H1 (cell line): ENCODE measurements at regions not wholly inside any gene's neighbourhood (a gene's known extent, or its start where the extent isn't known, plus 50 kb on each side); places are given as distances from the start of the nearest gene placed in this dataset.

Source experiments
- CTCF ChIA-PET: fragments of 300-600 bp; sonication (Branson Sonifier 250); formaldehyde crosslinking; loops from one replicate; lab custom pipeline; 2021; ENCODE audit not compliant: partially characterized antibody; lab: Charles Lee
- POLR2A ChIA-PET: fragments of 300-600 bp; sonication (Branson Sonifier 250); formaldehyde crosslinking; loops from one replicate; lab custom pipeline; 2021; ENCODE audit warnings: inconsistent platforms; ENCODE audit not compliant: partially characterized antibody; lab: Charles Lee
- DNase-seq, 2 experiments: peaks; one replicate each; pipeline versions ENCODE4 v3.0.0 to v3.0.0-alpha.2; 2010 to 2022; ENCODE audit warnings: low spot score in 2 of 2, low read depth in 1 of 2, mixed read lengths in 1 of 2
- FAIRE-seq: peaks from 2 replicates; lab custom pipeline; 2011; peaks lifted over from hg19 to GRCh38; lab: Jason Lieb, UNC
- H2AFZ ChIP-seq: 2 replicates; pipeline ENCODE4 v1.8.1; 2012; ENCODE audit warnings: low read length, inconsistent platforms
- H2AK5ac ChIP-seq: 2 replicates; pipeline ENCODE4 v1.6.1; 2013; ENCODE audit warnings: low read depth, low read length
- H2BK120ac ChIP-seq: replicated peaks from 2 replicates; pipeline ENCODE3; 2013; ENCODE audit warnings: low read depth, low read length, inconsistent platforms
- H2BK12ac ChIP-seq: 2 replicates; pipeline ENCODE4 v1.6.1; 2013; ENCODE audit warnings: low read depth, low read length
- H2BK15ac ChIP-seq: 2 replicates; pipeline ENCODE4 v1.6.1; 2013; ENCODE audit warnings: low read length
- H2BK20ac ChIP-seq: 2 replicates; pipeline ENCODE4 v1.6.1; 2013; ENCODE audit warnings: low read length
- H2BK5ac ChIP-seq: 2 replicates; pipeline ENCODE4 v1.6.1; 2013; ENCODE audit warnings: low read depth, low read length
- H3K14ac ChIP-seq: 2 replicates; pipeline ENCODE4 v1.6.1; 2013; ENCODE audit warnings: inconsistent platforms; ENCODE audit not compliant: insufficient read length
- H3K18ac ChIP-seq: 2 replicates; pipeline ENCODE4 v1.6.1; 2013; ENCODE audit warnings: low read length; ENCODE audit errors: extremely low read depth
- H3K23ac ChIP-seq: 2 replicates; pipeline ENCODE4 v1.6.1; 2013; ENCODE audit warnings: inconsistent platforms; ENCODE audit not compliant: insufficient read length
- H3K23me2 ChIP-seq: 2 replicates; pipeline ENCODE4 v1.6.1; 2013; ENCODE audit warnings: low read depth, low read length
- H3K27ac ChIP-seq: 2 replicates; pipeline ENCODE4 v1.6.1; 2011; ENCODE audit warnings: low read depth, low read length, inconsistent platforms
- H3K27me3 ChIP-seq, 4 experiments: replicated peaks in 1 of 4; 1 replicate in 1 of 4; 2 replicates in 3 of 4; pipeline versions ENCODE4 v1.6.1 to v1.8.1; 2011 to 2013; ENCODE audit warnings: low read length in 3 of 4, mild to moderate bottlenecking in 3 of 4, inconsistent platforms in 2 of 4, mixed read lengths in 2 of 4, moderate library complexity in 1 of 4; ENCODE audit not compliant: control insufficient read depth in 3 of 4, insufficient read depth in 3 of 4; ENCODE audit errors: extremely low read depth in 1 of 4
- H3K36me3 ChIP-seq, 4 experiments: 2 replicates each; pipeline versions ENCODE4 v1.6.1 to v1.8.1; 2011 to 2013; ENCODE audit warnings: mild to moderate bottlenecking in 4 of 4, low read length in 3 of 4, moderate library complexity in 2 of 4, control low read depth in 1 of 4, inconsistent platforms in 1 of 4; ENCODE audit not compliant: insufficient read depth in 4 of 4, control insufficient read depth in 2 of 4
- H3K4ac ChIP-seq: replicated peaks from 2 replicates; pipeline ENCODE3; 2013; ENCODE audit warnings: low read length, low read depth, mixed read lengths, inconsistent platforms; ENCODE audit not compliant: insufficient read length
- H3K4me1 ChIP-seq, 4 experiments: replicated peaks in 1 of 4; 1 replicate in 1 of 4; 2 replicates in 3 of 4; pipeline versions ENCODE4 v1.6.1 to v1.8.1; 2011 to 2013; ENCODE audit warnings: low read length in 3 of 4, inconsistent platforms in 2 of 4, mixed read lengths in 1 of 4; ENCODE audit not compliant: insufficient read depth in 4 of 4, control insufficient read depth in 3 of 4
- H3K4me2 ChIP-seq, 2 experiments: 2 replicates each; pipeline versions ENCODE4 v1.6.1 to v1.8.1; 2011 to 2013; ENCODE audit warnings: low read depth in 2 of 2, low read length in 2 of 2, control low read depth in 1 of 2, inconsistent platforms in 1 of 2, mild to moderate bottlenecking in 1 of 2; ENCODE audit not compliant: insufficient read depth in 1 of 2
- H3K4me3 ChIP-seq, 4 experiments: fragments of 200-600, 300-600 bp in 1 of 4; sonication (generic), shearing (Covaris generic), sonication (Bioruptor Twin) in 1 of 4; 2 replicates each; pipeline versions ENCODE4 v1.5.1 to v1.8.1; 2011 to 2016; ENCODE audit warnings: low read length in 4 of 4, low read depth in 3 of 4, control low read depth in 2 of 4, inconsistent platforms in 2 of 4, mild to moderate bottlenecking in 2 of 4, mixed read lengths in 1 of 4, moderate library complexity in 1 of 4; ENCODE audit not compliant: insufficient read depth in 2 of 4; ENCODE audit errors: extremely low read depth in 1 of 4
- H3K56ac ChIP-seq: replicated peaks from 2 replicates; pipeline ENCODE3; 2013; ENCODE audit warnings: low read depth, mild to moderate bottlenecking, mixed read lengths, low read length, inconsistent platforms; ENCODE audit not compliant: insufficient read length
- H3K79me1 ChIP-seq: 2 replicates; pipeline ENCODE4 v1.6.1; 2013; ENCODE audit warnings: low read depth, low read length, control low read depth
- H3K79me2 ChIP-seq, 2 experiments: 2 replicates each; pipeline versions ENCODE4 v1.6.1 to v1.8.1; 2012 to 2013; ENCODE audit warnings: low read length in 2 of 2, mild to moderate bottlenecking in 2 of 2, inconsistent platforms in 1 of 2; ENCODE audit not compliant: insufficient read depth in 2 of 2, control insufficient read depth in 1 of 2
- H3K9ac ChIP-seq, 4 experiments: replicated peaks in 1 of 4; 1 replicate in 1 of 4; 2 replicates in 3 of 4; pipeline versions ENCODE4 v1.6.1 to v1.8.1; 2011 to 2013; ENCODE audit warnings: low read depth in 3 of 4, low read length in 3 of 4, control low read depth in 2 of 4, mild to moderate bottlenecking in 2 of 4, moderate library complexity in 2 of 4, inconsistent platforms in 1 of 4; ENCODE audit errors: extremely low read depth in 1 of 4
- H3K9me3 ChIP-seq, 2 experiments: 2 replicates each; pipeline versions ENCODE4 v1.6.1 to v1.8.1; 2012 to 2013; ENCODE audit warnings: mild to moderate bottlenecking in 2 of 2, moderate library complexity in 2 of 2, control low read depth in 1 of 2, inconsistent platforms in 1 of 2, low read depth in 1 of 2, low read length in 1 of 2, mixed read lengths in 1 of 2; ENCODE audit not compliant: insufficient read depth in 2 of 2
- H4K20me1 ChIP-seq, 2 experiments: replicated peaks in 1 of 2; 2 replicates each; pipeline versions ENCODE3 to v1.8.1; 2011 to 2013; ENCODE audit warnings: inconsistent platforms in 2 of 2, low read length in 2 of 2, mild to moderate bottlenecking in 1 of 2; ENCODE audit not compliant: insufficient read depth in 2 of 2, control insufficient read depth in 1 of 2
- H4K5ac ChIP-seq: 2 replicates; pipeline ENCODE4 v1.6.1; 2013; ENCODE audit warnings: low read length, low read depth, mixed read lengths, inconsistent platforms; ENCODE audit not compliant: insufficient read length
- H4K8ac ChIP-seq: 2 replicates; pipeline ENCODE4 v1.8.0; 2013; ENCODE audit warnings: mild to moderate bottlenecking, moderate library complexity, low read length, inconsistent platforms; ENCODE audit not compliant: insufficient read depth; ENCODE audit errors: extremely low read depth
- H4K91ac ChIP-seq: replicated peaks from 2 replicates; pipeline ENCODE3; 2013; ENCODE audit warnings: low read length, mixed read lengths, inconsistent platforms; ENCODE audit not compliant: insufficient read length
- CBX8 ChIP-seq: fragments of 300-800, 300-1000 bp; sonication (generic); IDR thresholded peaks from 2 replicates; pipeline ENCODE4 v1.7.1; 2016; ENCODE audit warnings: low read depth, low read length, borderline replicate concordance
- EGR1 ChIP-seq: IDR thresholded peaks from 2 replicates; pipeline ENCODE4 v1.6.1; 2011; ENCODE audit warnings: low read depth, low read length, borderline replicate concordance
- KDM1A ChIP-seq: fragments of 200-600, 300-600 bp; sonication (generic); IDR thresholded peaks from 2 replicates; pipeline ENCODE4 v1.7.1; 2016; ENCODE audit warnings: mild to moderate bottlenecking, low read length, borderline replicate concordance
- MAFK ChIP-seq: IDR thresholded peaks from 2 replicates; pipeline ENCODE4 v1.6.1; 2012; ENCODE audit warnings: low read depth, mild to moderate bottlenecking, improper control_type of control experiment, low read length
- POLR2AphosphoS5 ChIP-seq: IDR thresholded peaks from 2 replicates; pipeline ENCODE4 v1.6.1; 2011; ENCODE audit warnings: low read depth, low read length
- SIRT6 ChIP-seq: IDR thresholded peaks from one replicate; pipeline ENCODE4 v1.7.1; 2012; ENCODE audit warnings: low read length, inconsistent platforms
- SP4 ChIP-seq: IDR thresholded peaks from 2 replicates; pipeline ENCODE4 v1.6.1; 2012; ENCODE audit warnings: low read length, inconsistent platforms
- WGBS, 2 experiments: shearing (Covaris generic) in 1 of 2; methylation state at CpG; one replicate each; pipeline versions ENCODE4 v1.1.6 to v1.1.7; 2013 to 2015; ENCODE audit warnings: low lambda C conversion rate in 2 of 2, mixed read lengths in 2 of 2, inconsistent platforms in 1 of 2, low coverage in 1 of 2, missing lambda C conversion rate in 1 of 2; ENCODE audit not compliant: insufficient replicate concordance in 2 of 2, insufficient coverage in 1 of 2, insufficient read length in 1 of 2; ENCODE audit errors: extremely low coverage in 1 of 2, missing lambda C conversion rate in 1 of 2; 5-methylcytosine and 5-hydroxymethylcytosine counted together
- TF ChIP-seq, protein P1 (sequence below): IDR thresholded peaks from 2 replicates; pipeline ENCODE4 v1.6.1; 2011; ENCODE audit warnings: low read length, improper control_type of control experiment

DNA sequence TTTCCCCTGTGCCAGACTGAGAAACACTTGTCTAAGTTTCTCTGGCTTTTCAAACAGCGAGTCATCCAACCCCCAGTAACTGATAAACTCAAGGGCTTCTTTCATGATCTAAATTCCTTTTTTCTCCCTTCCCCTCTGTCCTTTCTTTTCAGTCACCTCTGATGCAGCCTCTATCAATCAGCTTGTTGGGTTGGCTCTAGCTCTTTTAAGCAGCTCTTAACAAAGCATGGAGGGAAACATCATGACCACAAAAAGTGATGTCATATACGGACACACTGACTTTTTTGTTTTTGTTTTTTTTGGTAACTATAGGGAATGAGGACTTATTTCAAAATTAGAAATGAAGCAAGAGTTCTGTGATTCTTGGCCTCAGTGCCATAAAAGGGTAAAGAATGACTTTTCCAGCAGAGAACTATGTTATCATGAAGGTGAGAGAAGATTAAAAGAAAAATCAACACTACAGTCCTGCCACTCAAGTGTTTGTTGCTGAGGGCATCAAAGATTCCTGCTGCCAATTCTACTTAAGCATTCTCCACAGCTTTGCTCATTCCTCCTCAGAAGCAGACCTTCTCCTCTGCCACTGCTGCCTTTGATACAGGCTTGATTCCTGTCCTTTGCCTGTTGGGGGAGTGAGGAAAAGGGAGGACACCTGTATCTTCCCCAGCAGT is 457.0 kb upstream of the ONECUT1 start:
- Histone ChIP-seq H3K23me2 (no peaks in the 10 kb centered on the region), H3K27me3 (no peaks in the 10 kb centered on the region)
- 98% methylated on average over 2 of the region's 2 CpGs; no CpG with 5 or more reads in 1 of the 2 experiments for WGBS, 2 experiments

More for the DNA sequence above, 457.0 kb upstream of the ONECUT1 start:
- TF ChIP-seq MAFK (no peak), SP4 (no peak), SIRT6 (no peak), CBX8 (no peak), KDM1A (no peak), POLR2AphosphoS5 (no peak), EGR1 (no peak)
- TF ChIP-seq, protein P1, sequence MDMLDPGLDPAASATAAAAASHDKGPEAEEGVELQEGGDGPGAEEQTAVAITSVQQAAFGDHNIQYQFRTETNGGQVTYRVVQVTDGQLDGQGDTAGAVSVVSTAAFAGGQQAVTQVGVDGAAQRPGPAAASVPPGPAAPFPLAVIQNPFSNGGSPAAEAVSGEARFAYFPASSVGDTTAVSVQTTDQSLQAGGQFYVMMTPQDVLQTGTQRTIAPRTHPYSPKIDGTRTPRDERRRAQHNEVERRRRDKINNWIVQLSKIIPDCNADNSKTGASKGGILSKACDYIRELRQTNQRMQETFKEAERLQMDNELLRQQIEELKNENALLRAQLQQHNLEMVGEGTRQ: no peak
- no peaks in the 10 kb centered on the region for H4K20me1 ChIP-seq
- H3K27ac ChIP-seq: no peak overlapping the region
- H3K4me1 ChIP-seq: peaks cover 0 to 2% (median 0%) of the 10 kb centered on the region in 4 experiments; a peak in 2 of 7 replicates
- no peak overlapping the region for H2BK20ac ChIP-seq
- no peak overlapping the region for H3K56ac ChIP-seq
- FAIRE-seq (no peak), DNase-seq (no peak)
- no peak overlapping the region for H3K18ac ChIP-seq
- H3K4me2 ChIP-seq: no peak overlapping the region
- H2BK5ac ChIP-seq: no peak overlapping the region
- H2BK12ac ChIP-seq: no peak overlapping the region
- no peak overlapping the region for H2AFZ ChIP-seq
- H2AK5ac ChIP-seq: no peak overlapping the region
- no peak overlapping the region for H3K23ac ChIP-seq
- no peak overlapping the region for H3K4me3 ChIP-seq
- no peak overlapping the region for H2BK120ac ChIP-seq
- H3K4ac ChIP-seq: no peak overlapping the region
- no peak overlapping the region for H4K8ac ChIP-seq
- H3K79me2 ChIP-seq: no peaks in the 10 kb centered on the region
- H4K91ac ChIP-seq: no peak overlapping the region
- no peak overlapping the region for H4K5ac ChIP-seq
- ChIA-PET POLR2A (no interaction called here), CTCF (interaction anchor here (0.6 to 1.6 kb wide), 5 partner anchors 8 to 45 kb away, joined by 3 to 4 read pairs (median 3); no protein-coding TSS in a partner anchor)
- no peak overlapping the region for H2BK15ac ChIP-seq
- no peak overlapping the region for H3K14ac ChIP-seq
- H3K79me1 ChIP-seq: no peaks in the 10 kb centered on the region
- no peak overlapping the region for H3K9ac ChIP-seq
- no peaks in the 10 kb centered on the region for H3K9me3 ChIP-seq
- H3K36me3 ChIP-seq: no peaks in the 10 kb centered on the region
